ENCODE measurements at regions not wholly inside any gene's neighbourhood (a gene's known extent, or its start where the extent isn't known, plus 50 kb on each side); places are given as distances from the start of the nearest gene placed in this dataset.

DNA sequence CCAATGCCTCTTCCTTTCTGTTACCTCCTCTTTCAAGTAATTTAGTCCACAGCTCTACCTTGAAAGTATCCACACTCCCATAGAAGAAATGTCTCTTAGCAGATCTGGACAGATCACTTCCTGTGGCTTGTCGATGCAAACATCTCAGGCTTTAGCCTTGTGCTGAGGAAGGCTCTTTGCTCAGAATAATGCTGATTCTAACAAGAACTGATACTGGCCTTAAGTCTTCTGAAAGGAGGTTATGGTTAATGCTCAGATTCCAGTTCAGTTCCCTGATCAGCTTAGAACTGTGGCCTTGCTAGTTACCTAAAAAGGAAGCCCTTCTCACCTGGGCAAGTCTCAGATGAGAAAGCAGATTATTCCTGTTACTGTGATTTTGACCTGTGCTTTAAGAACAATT is 230.1 kb upstream of the FAT4 start:
- H3K79me2 ChIP-seq (ENCODE audit: low read length) = no peaks in the 10 kb centered on the region
- no peaks in the 10 kb centered on the region for H3K9me2 ChIP-seq (replicated peaks; ENCODE audit: insufficient read depth, low read length)
- no peak overlapping the region for H3K9ac ChIP-seq (ENCODE audit: low read length)
- no peaks in the 10 kb centered on the region for H3K9me3 ChIP-seq (replicated peaks; ENCODE audit: insufficient read depth, low read length)
- no peak overlapping the region for H2AFZ ChIP-seq (ENCODE audit: low read length)
- TF ChIP-seq EZH2 (optimal IDR thresholded peaks at IDR 0.05; ENCODE audit: low read depth, low read length) (no peak), EZH2phosphoT487 (IDR thresholded peaks at IDR 0.05; ENCODE audit: low read length) (no peak)
- TF ChIP-seq, protein P1, sequence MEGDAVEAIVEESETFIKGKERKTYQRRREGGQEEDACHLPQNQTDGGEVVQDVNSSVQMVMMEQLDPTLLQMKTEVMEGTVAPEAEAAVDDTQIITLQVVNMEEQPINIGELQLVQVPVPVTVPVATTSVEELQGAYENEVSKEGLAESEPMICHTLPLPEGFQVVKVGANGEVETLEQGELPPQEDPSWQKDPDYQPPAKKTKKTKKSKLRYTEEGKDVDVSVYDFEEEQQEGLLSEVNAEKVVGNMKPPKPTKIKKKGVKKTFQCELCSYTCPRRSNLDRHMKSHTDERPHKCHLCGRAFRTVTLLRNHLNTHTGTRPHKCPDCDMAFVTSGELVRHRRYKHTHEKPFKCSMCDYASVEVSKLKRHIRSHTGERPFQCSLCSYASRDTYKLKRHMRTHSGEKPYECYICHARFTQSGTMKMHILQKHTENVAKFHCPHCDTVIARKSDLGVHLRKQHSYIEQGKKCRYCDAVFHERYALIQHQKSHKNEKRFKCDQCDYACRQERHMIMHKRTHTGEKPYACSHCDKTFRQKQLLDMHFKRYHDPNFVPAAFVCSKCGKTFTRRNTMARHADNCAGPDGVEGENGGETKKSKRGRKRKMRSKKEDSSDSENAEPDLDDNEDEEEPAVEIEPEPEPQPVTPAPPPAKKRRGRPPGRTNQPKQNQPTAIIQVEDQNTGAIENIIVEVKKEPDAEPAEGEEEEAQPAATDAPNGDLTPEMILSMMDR (IDR thresholded peaks at IDR 0.05; ENCODE audit: low read length) = no peak
- no peaks in the 10 kb centered on the region for H4K20me1 ChIP-seq (ENCODE audit: insufficient read depth, low read length)
- H3K27me3 ChIP-seq (replicated peaks; ENCODE audit: insufficient read depth, low read length) = no peaks in the 10 kb centered on the region
- peaks cover 12% of the 10 kb centered on the region; the same call in 1 of the 2 replicates for H3F3A ChIP-seq (ENCODE audit: insufficient read depth, low read length)
- H3K4me3 ChIP-seq (ENCODE audit: low read length) = no peak overlapping the region
- H3K4me1 ChIP-seq (ENCODE audit: low read length) = peaks cover 18% of the 10 kb centered on the region
- peak; percentile 92 for DNase-seq
- no peaks in the 10 kb centered on the region for H3K36me3 ChIP-seq (replicated peaks; ENCODE audit: insufficient read depth, low read length)
- peak overlapping the region; percentile 35; the same call in 1 of the 2 replicates for H3K27ac ChIP-seq (ENCODE audit: low read length)
- H3K4me2 ChIP-seq (ENCODE audit: low read depth, low read length) = peak overlapping the region; percentile 23; the same call in 1 of the 2 replicates

DNA sequence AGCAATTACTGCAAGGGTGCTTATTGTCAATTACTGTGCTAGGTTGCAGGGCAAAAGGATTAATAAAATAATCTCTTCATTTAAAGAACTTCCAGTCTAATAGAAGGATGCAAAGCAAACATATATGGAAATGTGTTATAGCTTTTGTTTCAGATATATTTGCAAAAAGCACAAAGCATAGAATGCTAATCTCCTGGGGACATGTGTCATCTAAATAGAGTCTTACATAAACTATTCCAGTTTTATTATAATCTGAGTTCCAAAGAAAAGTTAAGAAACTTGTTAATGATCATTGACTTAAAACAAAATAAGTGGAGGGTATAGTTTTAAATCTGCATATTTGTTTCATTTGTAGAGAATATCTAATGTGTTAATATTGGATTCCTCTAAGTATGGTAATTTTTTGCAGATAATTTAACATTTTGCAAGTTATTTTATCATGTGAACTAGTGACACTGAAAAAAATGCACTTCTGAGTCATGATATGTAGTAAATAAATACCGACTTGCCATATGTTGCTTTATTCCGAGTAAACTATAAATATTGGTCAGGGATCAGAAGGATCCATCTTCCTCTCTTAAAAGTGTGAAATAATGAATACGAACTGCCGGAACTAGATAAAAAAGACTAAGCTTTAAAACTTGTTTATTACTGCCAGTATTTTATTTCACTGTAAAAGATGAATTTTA is 231.9 kb upstream of the FAT4 start:
- Histone ChIP-seq H3K4me3 (ENCODE audit: low read length) (no peak overlapping the region), H3K27ac (ENCODE audit: low read length) (no peak overlapping the region), H3K79me2 (ENCODE audit: low read length) (no peaks in the 10 kb centered on the region), H2AFZ (ENCODE audit: low read length) (no peak overlapping the region), H3F3A (ENCODE audit: insufficient read depth, low read length) (peaks cover 12% of the 10 kb centered on the region; the same call in 1 of the 2 replicates), H3K9me2 (replicated peaks; ENCODE audit: insufficient read depth, low read length) (no peaks in the 10 kb centered on the region), H3K36me3 (replicated peaks; ENCODE audit: insufficient read depth, low read length) (no peaks in the 10 kb centered on the region), H3K9ac (ENCODE audit: low read length) (no peak overlapping the region), H3K4me2 (ENCODE audit: low read depth, low read length) (no peak overlapping the region), H3K9me3 (replicated peaks; ENCODE audit: insufficient read depth, low read length) (no peaks in the 10 kb centered on the region), H3K27me3 (replicated peaks; ENCODE audit: insufficient read depth, low read length) (no peaks in the 10 kb centered on the region), H4K20me1 (ENCODE audit: insufficient read depth, low read length) (no peaks in the 10 kb centered on the region), H3K4me1 (ENCODE audit: low read length) (peaks cover 18% of the 10 kb centered on the region)
- TF ChIP-seq, protein P1 (IDR thresholded peaks at IDR 0.05; ENCODE audit: low read length) = no peak
- TF ChIP-seq EZH2phosphoT487 (IDR thresholded peaks at IDR 0.05; ENCODE audit: low read length) = no peak
- no peak for TF ChIP-seq EZH2 (optimal IDR thresholded peaks at IDR 0.05; ENCODE audit: low read depth, low read length)
- DNase-seq = no peak

DNA sequence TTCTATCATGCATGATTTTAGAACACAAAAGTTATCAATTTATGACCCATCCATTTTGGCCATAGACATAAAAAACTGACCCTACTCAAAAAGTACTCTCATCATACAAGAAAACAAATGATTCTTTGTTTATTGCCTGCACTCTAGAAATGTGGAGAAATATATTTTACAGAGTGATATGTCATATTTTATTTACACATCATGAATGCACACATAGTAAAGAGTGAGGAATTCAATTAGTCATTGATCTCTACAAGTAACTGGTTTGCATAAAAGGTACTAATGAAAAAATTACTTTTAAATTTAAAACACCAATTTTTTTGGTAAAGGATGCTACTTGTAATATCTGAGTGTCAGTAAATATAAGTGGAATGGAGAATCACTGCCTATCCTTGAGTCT is 242.5 kb upstream of the FAT4 start:
- H3K9ac ChIP-seq (ENCODE audit: low read length) = no peak overlapping the region
- no peaks in the 10 kb centered on the region for H3K79me2 ChIP-seq (ENCODE audit: low read length)
- no peak for DNase-seq
- no peaks in the 10 kb centered on the region for H4K20me1 ChIP-seq (ENCODE audit: insufficient read depth, low read length)
- H3K4me3 ChIP-seq (ENCODE audit: low read length) = no peak overlapping the region
- H3K4me1 ChIP-seq (ENCODE audit: low read length) = no peaks in the 10 kb centered on the region
- no peaks in the 10 kb centered on the region for H3K27me3 ChIP-seq (replicated peaks; ENCODE audit: insufficient read depth, low read length)
- no peaks in the 10 kb centered on the region for H3K36me3 ChIP-seq (replicated peaks; ENCODE audit: insufficient read depth, low read length)
- TF ChIP-seq, protein P1 (IDR thresholded peaks at IDR 0.05; ENCODE audit: low read length) = no peak
- no peak for TF ChIP-seq EZH2 (optimal IDR thresholded peaks at IDR 0.05; ENCODE audit: low read depth, low read length)
- no peak for TF ChIP-seq EZH2phosphoT487 (IDR thresholded peaks at IDR 0.05; ENCODE audit: low read length)
- no peaks in the 10 kb centered on the region for H3K9me2 ChIP-seq (replicated peaks; ENCODE audit: insufficient read depth, low read length)
- no peak overlapping the region for H2AFZ ChIP-seq (ENCODE audit: low read length)
- H3K9me3 ChIP-seq (replicated peaks; ENCODE audit: insufficient read depth, low read length) = no peaks in the 10 kb centered on the region
- no peak overlapping the region for H3K27ac ChIP-seq (ENCODE audit: low read length)
- no peak overlapping the region for H3K4me2 ChIP-seq (ENCODE audit: low read depth, low read length)
- H3F3A ChIP-seq (ENCODE audit: insufficient read depth, low read length) = no peaks in the 10 kb centered on the region
